Neural cell (in vitro differentiated cells): ENCODE measurements at regions not wholly inside any gene's neighbourhood (a gene's known extent, or its start where the extent isn't known, plus 50 kb on each side); places are given as distances from the start of the nearest gene placed in this dataset.

Experiments
- H2AFZ ChIP-seq: fragments of 200-600, 300-800 bp; sonication (generic), shearing (Covaris generic); 2 replicates; pipeline ENCODE4 v1.6.0; 2014; ENCODE audit warnings: low read depth, mild to moderate bottlenecking, antibody characterized with exemption, low read length, moderate library complexity
- H3F3A ChIP-seq: fragments of 200-600 bp; shearing (Covaris generic); 2 replicates; pipeline ENCODE4 v1.6.1; 2016; ENCODE audit warnings: mild to moderate bottlenecking, moderate library complexity, mixed read lengths, antibody characterized with exemption, low read length; ENCODE audit not compliant: insufficient read depth, poor library complexity, severe bottlenecking
- H3K27ac ChIP-seq: fragments of 200-600, 300-800 bp; sonication (generic), shearing (Covaris generic); 2 replicates; pipeline ENCODE4 v1.5.1; 2014; ENCODE audit warnings: mild to moderate bottlenecking, low read length, moderate library complexity
- H3K27me3 ChIP-seq: fragments of 300-800, 200-600 bp; sonication (generic), shearing (Covaris generic); 2 replicates; pipeline ENCODE4 v1.6.0; 2014; ENCODE audit warnings: mild to moderate bottlenecking, low read depth, low read length, moderate library complexity; ENCODE audit not compliant: insufficient read depth
- H3K36me3 ChIP-seq: fragments of 300-800, 200-600 bp; sonication (generic), shearing (Covaris generic); 2 replicates; pipeline ENCODE4 v1.5.1; 2014; ENCODE audit warnings: mild to moderate bottlenecking, antibody characterized with exemption, low read length, moderate library complexity; ENCODE audit not compliant: insufficient read depth
- H3K4me2 ChIP-seq: fragments of 300-800, 200-600 bp; sonication (generic), shearing (Covaris generic); 2 replicates; pipeline ENCODE4 v1.6.0; 2014; ENCODE audit warnings: mild to moderate bottlenecking, low read length
- H3K4me3 ChIP-seq: fragments of 300-800, 200-600 bp; sonication (generic), shearing (Covaris generic); 2 replicates; pipeline ENCODE4 v1.5.1; 2014; ENCODE audit warnings: mild to moderate bottlenecking, low read length, moderate library complexity
- H3K79me2 ChIP-seq: fragments of 200-600 bp; shearing (Covaris generic); replicated peaks from 2 replicates; pipeline ENCODE4 v1.6.0; 2014; ENCODE audit warnings: mild to moderate bottlenecking, low read length, moderate library complexity; ENCODE audit not compliant: insufficient read depth
- H3K9ac ChIP-seq: fragments of 300-800, 200-600 bp; sonication (generic), shearing (Covaris generic); 2 replicates; pipeline ENCODE4 v1.6.1; 2016; ENCODE audit warnings: mild to moderate bottlenecking, low read length, mixed read lengths
- H3K9me2 ChIP-seq: fragments of 200-600 bp; shearing (Covaris generic); 2 replicates; pipeline ENCODE4 v1.6.1; 2016; ENCODE audit warnings: mild to moderate bottlenecking, low read length, mixed read lengths; ENCODE audit not compliant: insufficient read depth
- H3K9me3 ChIP-seq: fragments of 200-600, 300-800 bp; sonication (generic), shearing (Covaris generic); 2 replicates; pipeline ENCODE4 v1.6.1; 2016; ENCODE audit warnings: mild to moderate bottlenecking, mixed run types, low read length, moderate library complexity, mixed read lengths
- H4K20me1 ChIP-seq: fragments of 200-600 bp; shearing (Covaris generic); 2 replicates; pipeline ENCODE4 v1.6.1; 2016; ENCODE audit warnings: mild to moderate bottlenecking, mixed run types; ENCODE audit not compliant: insufficient read depth
- CTCF ChIP-seq: fragments of 450-650 bp; IDR thresholded peaks from 2 replicates; pipeline ENCODE4 v1.5.1; 2014; ENCODE audit warnings: antibody characterized with exemption, mild to moderate bottlenecking, moderate library complexity; ENCODE audit not compliant: poor library complexity, severe bottlenecking
- EP300 ChIP-seq: fragments of 450-650 bp; conservative IDR thresholded peaks from 2 replicates; pipeline ENCODE4 v1.6.1; 2014; ENCODE audit warnings: antibody characterized with exemption, mild to moderate bottlenecking, moderate library complexity; ENCODE audit not compliant: poor library complexity, severe bottlenecking
- EZH2 ChIP-seq: fragments of 200-600, 300-800 bp; shearing (Covaris generic), sonication (generic); IDR thresholded peaks from 2 replicates; pipeline ENCODE4 v1.6.1; 2014; ENCODE audit warnings: antibody characterized with exemption, low read length, borderline replicate concordance, mild to moderate bottlenecking; ENCODE audit not compliant: insufficient read depth, poor library complexity, severe bottlenecking
- MXI1 ChIP-seq: fragments of 450-650 bp; conservative IDR thresholded peaks from 2 replicates; pipeline ENCODE4 v1.6.1; 2014; ENCODE audit warnings: antibody characterized with exemption, mild to moderate bottlenecking; ENCODE audit not compliant: poor library complexity, severe bottlenecking
- POLR2AphosphoS5 ChIP-seq: IDR thresholded peaks from 2 replicates; pipeline ENCODE4 v1.6.1; 2012
- RAD21 ChIP-seq: fragments of 450-650 bp; conservative IDR thresholded peaks from 2 replicates; pipeline ENCODE4 v1.6.1; 2014; ENCODE audit warnings: antibody characterized with exemption, mild to moderate bottlenecking, moderate library complexity
- REST ChIP-seq: IDR thresholded peaks from 2 replicates; pipeline ENCODE4 v1.6.1; 2012; ENCODE audit warnings: borderline replicate concordance
- SMC3 ChIP-seq: fragments of 450-650 bp; conservative IDR thresholded peaks from 2 replicates; pipeline ENCODE4 v1.6.1; 2014; ENCODE audit warnings: antibody characterized with exemption, mild to moderate bottlenecking, moderate library complexity; ENCODE audit not compliant: poor library complexity
- TAF1 ChIP-seq: IDR thresholded peaks from 2 replicates; pipeline ENCODE4 v1.6.1; 2012; ENCODE audit warnings: low read depth

- H3K4me3 ChIP-seq: no peak overlapping the region
- no peaks in the 10 kb centered on the region for H3K27me3 ChIP-seq
- no peak overlapping the region for H2AFZ ChIP-seq
- H3K9me3 ChIP-seq: no peaks in the 10 kb centered on the region
- H3K4me2 ChIP-seq: no peak overlapping the region
- H4K20me1 ChIP-seq: no peaks in the 10 kb centered on the region
- H3K36me3 ChIP-seq: no peaks in the 10 kb centered on the region
- TF ChIP-seq POLR2AphosphoS5 (no peak), TAF1 (no peak), EZH2 (no peak), SMC3 (no peak), MXI1 (no peak), RAD21 (no peak), CTCF (no peak), REST (no peak), EP300 (no peak)
- H3K9me2 ChIP-seq: no peaks in the 10 kb centered on the region
- H3K27ac ChIP-seq: no peak overlapping the region
- H3F3A ChIP-seq: no peaks in the 10 kb centered on the region
- H3K79me2 ChIP-seq: no peaks in the 10 kb centered on the region
- H3K9ac ChIP-seq: no peak overlapping the region
Observed at GRCh38 chr14:55884819-55885218, 233.4 kb upstream of the PELI2 start.

- Histone ChIP-seq H3K9me3 (no peaks in the 10 kb centered on the region), H3K9me2 (no peaks in the 10 kb centered on the region), H3K4me3 (no peak overlapping the region), H4K20me1 (no peaks in the 10 kb centered on the region), H3K79me2 (no peaks in the 10 kb centered on the region), H3K27ac (no peak overlapping the region), H3K4me2 (no peak overlapping the region), H2AFZ (no peak overlapping the region), H3K36me3 (no peaks in the 10 kb centered on the region), H3K9ac (no peak overlapping the region), H3K27me3 (no peaks in the 10 kb centered on the region), H3F3A (no peaks in the 10 kb centered on the region)
- TF ChIP-seq MXI1 (no peak), SMC3 (no peak), EP300 (no peak), EZH2 (no peak), CTCF (no peak), POLR2AphosphoS5 (no peak), TAF1 (no peak), RAD21 (no peak), REST (no peak)
Observed at GRCh38 chr14:55889124-55889523, 229.1 kb upstream of the PELI2 start.
